HCT116 (cell line): ENCODE measurements at regions not wholly inside any gene's neighbourhood (a gene's known extent, or its start where the extent isn't known, plus 50 kb on each side); places are given as distances from the start of the nearest gene placed in this dataset.

Experiments
- ATAC-seq: fragments of 200-7000 bp; cut with Tn5 transposase; 2 replicates; pipeline ENCODE4 v1.9.1; 2020; ENCODE audit warnings: mild to moderate bottlenecking, moderate library complexity
- BruUV-seq: library from RNA; stranded (reverse); fragments of 400-500 nt; replicated peaks from 2 replicates; lab custom pipeline; 2021; lab: Mats Ljungman, UMichigan
- CTCF ChIA-PET: fragments of 300-600 bp; sonication (Branson Sonifier 250); formaldehyde crosslinking; loops from one replicate; lab custom pipeline; 2021; ENCODE audit warnings: antibody characterized with exemption; lab: Charles Lee
- POLR2A ChIA-PET: fragments of 300-600, 350-600 bp; sonication (Branson Sonifier 250); formaldehyde crosslinking; loops from one replicate; lab custom pipeline; 2021; ENCODE audit warnings: antibody characterized with exemption; lab: Charles Lee
- RAD21 ChIA-PET, 2 experiments: fragments of 300-600 bp; sonication (Branson Sonifier 250); formaldehyde crosslinking; loops; one replicate each; lab custom pipeline; 2023; ENCODE audit warnings: low total read pairs in 2 of 2; ENCODE audit not compliant: uncharacterized antibody in 2 of 2, unreplicated experiment in 2 of 2, low non-redundant PET in 1 of 2; lab: Charles Lee
- DNase-seq: peaks from one replicate; pipeline ENCODE4 v3.0.0-alpha.2; 2010; ENCODE audit warnings: low read depth, low spot score
- H2AFZ ChIP-seq: fragments of 200-600 bp; shearing (Covaris generic), sonication (generic); 2 replicates; pipeline ENCODE4 v1.6.1; 2017; ENCODE audit warnings: low read depth, mixed run types, mixed read lengths, antibody characterized with exemption, low read length; ENCODE audit not compliant: poor library complexity, severe bottlenecking
- H3K27ac ChIP-seq: 2 replicates; pipeline ENCODE4 v1.5.1; 2012; ENCODE audit warnings: low read depth, low read length
- H3K27me3 ChIP-seq: fragments of 200-600 bp; sonication (generic); 2 replicates; pipeline ENCODE4 v1.6.1; 2016; ENCODE audit warnings: mixed run types, low read length, mixed read lengths; ENCODE audit not compliant: insufficient read depth
- H3K36me3 ChIP-seq, 2 experiments: fragments of 200-500 bp in 1 of 2; fragments of 200-600 bp in 1 of 2; sonication (Bioruptor generic) in 1 of 2; sonication (generic) in 1 of 2; 2 replicates each; pipeline versions ENCODE4 v1.5.1 to v1.6.1; 2014 to 2016; ENCODE audit warnings: low read length in 2 of 2, inconsistent platforms in 1 of 2, mixed read lengths in 1 of 2, mixed run types in 1 of 2; ENCODE audit not compliant: insufficient read depth in 2 of 2, control insufficient read depth in 1 of 2
- H3K4me1 ChIP-seq, 2 experiments: fragments of 200-600 bp in 1 of 2; sonication (generic) in 1 of 2; 2 replicates each; pipeline versions ENCODE4 v1.5.1 to v1.6.1; 2012 to 2017; ENCODE audit warnings: low read length in 2 of 2, inconsistent platforms in 1 of 2, mild to moderate bottlenecking in 1 of 2, mixed read lengths in 1 of 2, mixed run types in 1 of 2, moderate library complexity in 1 of 2; ENCODE audit not compliant: insufficient read depth in 2 of 2, control insufficient read depth in 1 of 2
- H3K4me2 ChIP-seq: fragments of 200-600 bp; sonication (generic); 2 replicates; pipeline ENCODE4 v1.6.1; 2017; ENCODE audit warnings: mixed run types, low read length, mixed read lengths
- H3K4me3 ChIP-seq, 2 experiments: fragments of 200-600 bp in 1 of 2; sonication (generic) in 1 of 2; replicated peaks in 1 of 2; 2 replicates each; pipeline ENCODE4 v1.5.1; 2011 to 2016; ENCODE audit warnings: low read length in 2 of 2, control low read depth in 1 of 2, low read depth in 1 of 2, mild to moderate bottlenecking in 1 of 2, mixed read lengths in 1 of 2, mixed run types in 1 of 2
- H3K79me2 ChIP-seq: fragments of 200-600 bp; sonication (generic); 2 replicates; pipeline ENCODE4 v1.6.1; 2017; ENCODE audit warnings: mild to moderate bottlenecking, mixed run types, low read length, moderate library complexity, mixed read lengths; ENCODE audit not compliant: insufficient read depth
- H3K9ac ChIP-seq: fragments of 200-600 bp; sonication (generic); 2 replicates; pipeline ENCODE4 v1.6.1; 2016; ENCODE audit warnings: low read length, mixed read lengths
- H3K9me2 ChIP-seq: fragments of 200-600 bp; sonication (generic), shearing (Covaris generic); 2 replicates; pipeline ENCODE4 v1.6.1; 2017; ENCODE audit warnings: mixed run types, mild to moderate bottlenecking, moderate library complexity; ENCODE audit not compliant: insufficient read depth
- H3K9me3 ChIP-seq, 2 experiments: fragments of 200-500 bp in 1 of 2; fragments of 200-600 bp in 1 of 2; sonication (Bioruptor generic) in 1 of 2; sonication (generic) in 1 of 2; 2 replicates each; pipeline ENCODE4 v1.6.1; 2014 to 2017; ENCODE audit warnings: low read length in 2 of 2, mixed read lengths in 2 of 2, inconsistent platforms in 1 of 2, low read depth in 1 of 2, mild to moderate bottlenecking in 1 of 2, mixed run types in 1 of 2, moderate library complexity in 1 of 2; ENCODE audit not compliant: control insufficient read depth in 1 of 2, insufficient read depth in 1 of 2
- H4K20me1 ChIP-seq: fragments of 200-600 bp; sonication (generic), shearing (Covaris generic); 2 replicates; pipeline ENCODE4 v1.6.1; 2017; ENCODE audit warnings: mixed run types, mild to moderate bottlenecking, moderate library complexity; ENCODE audit not compliant: insufficient read depth
- ATF3 ChIP-seq: IDR thresholded peaks from 2 replicates; pipeline ENCODE4 v1.6.1; 2012
- CEBPB ChIP-seq: IDR thresholded peaks from 2 replicates; pipeline ENCODE4 v1.6.1; 2012; ENCODE audit warnings: low read depth
- CTCF ChIP-seq, 3 experiments: fragments of 200-600 bp in 1 of 3; sonication (generic) in 1 of 3; IDR thresholded peaks in 2 of 3; conservative IDR thresholded peaks in 1 of 3; 2 replicates each; pipeline ENCODE4 v1.5.1; 2012 to 2017; ENCODE audit warnings: low read depth in 2 of 3, low read length in 2 of 3, antibody characterized with exemption in 1 of 3, borderline replicate concordance in 1 of 3, control low read depth in 1 of 3, mild to moderate bottlenecking in 1 of 3, mixed read lengths in 1 of 3, mixed run types in 1 of 3, moderate library complexity in 1 of 3; ENCODE audit not compliant: insufficient read depth in 1 of 3
- EGR1 ChIP-seq: IDR thresholded peaks from 2 replicates; pipeline ENCODE4 v1.6.1; 2012; ENCODE audit warnings: low read depth
- ELF1 ChIP-seq: IDR thresholded peaks from 2 replicates; pipeline ENCODE4 v1.6.1; 2012; ENCODE audit warnings: low read depth, borderline replicate concordance
- EZH2 ChIP-seq: fragments of 200-600 bp; sonication (generic); IDR thresholded peaks from 2 replicates; pipeline ENCODE4 v1.6.1; 2017; ENCODE audit warnings: antibody characterized with exemption, mixed run types
- FOSL1 ChIP-seq: IDR thresholded peaks from 2 replicates; pipeline ENCODE4 v1.6.1; 2012; ENCODE audit warnings: low read depth
- POLR2A ChIP-seq: IDR thresholded peaks from 2 replicates; pipeline ENCODE4 v1.7.0; 2011; ENCODE audit warnings: borderline replicate concordance; ENCODE audit not compliant: insufficient read depth, insufficient read length; ENCODE audit errors: extremely low read depth
- POLR2AphosphoS5 ChIP-seq: IDR thresholded peaks from 2 replicates; pipeline ENCODE4 v1.6.1; 2011; ENCODE audit warnings: mild to moderate bottlenecking, low read depth, low read length, moderate library complexity
- RAD21 ChIP-seq: IDR thresholded peaks from 2 replicates; pipeline ENCODE4 v1.6.1; 2012; ENCODE audit warnings: low read depth, mild to moderate bottlenecking
- REST ChIP-seq: IDR thresholded peaks from 2 replicates; pipeline ENCODE4 v1.6.1; 2012; ENCODE audit warnings: low read depth
- SP1 ChIP-seq: IDR thresholded peaks from 2 replicates; pipeline ENCODE4 v1.6.1; 2012; ENCODE audit warnings: low read depth
- SRF ChIP-seq: IDR thresholded peaks from 2 replicates; pipeline ENCODE4 v1.6.1; 2012; ENCODE audit warnings: low read depth
- TCF7L2 ChIP-seq: IDR thresholded peaks from 2 replicates; pipeline ENCODE4 v1.7.0; 2011; ENCODE audit warnings: borderline replicate concordance, inconsistent platforms; ENCODE audit not compliant: insufficient read depth, insufficient read length; ENCODE audit errors: extremely low read depth
- YY1 ChIP-seq: IDR thresholded peaks from 2 replicates; pipeline ENCODE4 v1.6.1; 2011; ENCODE audit warnings: low read length, low read depth, moderate library complexity, mild to moderate bottlenecking; ENCODE audit not compliant: insufficient replicate concordance; ENCODE audit errors: extremely low read depth
- ZBTB33 ChIP-seq: IDR thresholded peaks from 2 replicates; pipeline ENCODE4 v1.6.1; 2011; ENCODE audit warnings: mild to moderate bottlenecking, low read length, moderate library complexity; ENCODE audit not compliant: insufficient replicate concordance; ENCODE audit errors: extremely low read depth
- ZFX ChIP-seq: fragments of 450-650 bp; IDR thresholded peaks from 2 replicates; pipeline ENCODE4 v1.6.1; 2017
- ZNF274 ChIP-seq: fragments of 200-500 bp; sonication (Bioruptor generic); IDR thresholded peaks from 2 replicates; pipeline ENCODE4 v1.6.1; 2014; ENCODE audit warnings: mild to moderate bottlenecking, low read depth, low read length, inconsistent platforms
- intact Hi-C: fragments of 100-400 bp; cut with micrococcal nuclease; formaldehyde crosslinking; loops from 2 replicates; pipeline ENCODE4 v1.10.0; 2022

GRCh38 chr12:116392061-116392460 lies 114.6 kb upstream of the MED13L start:
- H3K9me3 ChIP-seq = peaks cover 0 to 3% of the 10 kb centered on the region in 2 experiments; a peak in 1 of 4 replicates
- H3K9me2 ChIP-seq = no peaks in the 10 kb centered on the region
- intact Hi-C loops = no loop called here
- H3K9ac ChIP-seq = no peak overlapping the region
- no peak overlapping the region for H2AFZ ChIP-seq
- no TSS peak for BruUV-seq
- no peaks in the 10 kb centered on the region for H3K79me2 ChIP-seq
- no peak overlapping the region for H3K27ac ChIP-seq
- no peak overlapping the region for H3K4me2 ChIP-seq
- H3K36me3 ChIP-seq = no peaks in the 10 kb centered on the region
- RAD21 ChIA-PET = interaction anchor here in 1 of 2 experiments (0.8 kb wide), 1 partner anchor 14 kb away, joined by 4 read pairs; no protein-coding TSS in a partner anchor
- no peaks in the 10 kb centered on the region for H3K27me3 ChIP-seq
- TF ChIP-seq ZBTB33 = no peak
- TF ChIP-seq POLR2AphosphoS5 = no peak
- no peak for TF ChIP-seq EGR1
- TF ChIP-seq RAD21 = no peak
- TF ChIP-seq TCF7L2 = no peak
- TF ChIP-seq FOSL1 = no peak
- TF ChIP-seq ATF3 = no peak
- no peak for TF ChIP-seq CTCF (IDR thresholded peaks at IDR 0.05 in 2 of 3, conservative IDR thresholded peaks at IDR 0.05 in 1 of 3; ENCODE audit: borderline replicate concordance in 1 of 3, insufficient read depth in 1 of 3, low read depth in 2 of 3, low read length in 2 of 3)
- TF ChIP-seq EZH2 = no peak
- no peak for TF ChIP-seq ELF1
- no peak for TF ChIP-seq SP1
- TF ChIP-seq ZFX = no peak
- no peak for TF ChIP-seq YY1
- no peak for TF ChIP-seq SRF
- no peak for TF ChIP-seq ZNF274
- no peak for TF ChIP-seq POLR2A
- TF ChIP-seq CEBPB = no peak
- no peak for TF ChIP-seq REST
- POLR2A ChIA-PET = no interaction called here
- no peaks in the 10 kb centered on the region for H4K20me1 ChIP-seq
- DNase-seq = no peak
- no peak overlapping the region for H3K4me3 ChIP-seq
- no peak for ATAC-seq
- CTCF ChIA-PET = no interaction called here
- H3K4me1 ChIP-seq = peaks cover 17 to 39% of the 10 kb centered on the region in 2 experiments
